C4-2B (cell line): ENCODE measurements at regions not wholly inside any gene's neighbourhood (a gene's known extent, or its start where the extent isn't known, plus 50 kb on each side); places are given as distances from the start of the nearest gene placed in this dataset.

ENCODE experiments used
- CTCF ChIP-seq: fragments of 450-650 bp; conservative IDR thresholded peaks from 2 replicates; pipeline ENCODE4 v1.5.1; 2017; ENCODE audit warnings: mild to moderate bottlenecking
- ZFX ChIP-seq: fragments of 450-650 bp; IDR thresholded peaks from 2 replicates; pipeline ENCODE4 v1.6.1; 2017

GRCh38 chr2:199705538-199705937 lies 145.5 kb downstream of the FTCDNL1 start:
- TF ChIP-seq ZFX (no peak), CTCF (no peak)
